Keratinocyte (primary cell): ENCODE measurements at regions not wholly inside any gene's neighbourhood (a gene's known extent, or its start where the extent isn't known, plus 50 kb on each side); places are given as distances from the start of the nearest gene placed in this dataset.

Experiments
- CTCF ChIP-seq, 3 experiments: IDR thresholded peaks in 1 of 3; conservative IDR thresholded peaks in 1 of 3; optimal IDR thresholded peaks in 1 of 3; 2 replicates in 2 of 3; 3 replicates in 1 of 3; pipeline versions ENCODE3 to v1.5.1; 2011; ENCODE audit warnings: low read length in 3 of 3, mild to moderate bottlenecking in 3 of 3, moderate library complexity in 2 of 3, control low read depth in 1 of 3, inconsistent platforms in 1 of 3; ENCODE audit not compliant: insufficient read depth in 2 of 3; ENCODE audit errors: extremely low read depth in 1 of 3
- EZH2 ChIP-seq: IDR thresholded peaks from one replicate; pipeline ENCODE4 v1.6.1; 2012; ENCODE audit warnings: inconsistent platforms, mild to moderate bottlenecking, low read length, moderate library complexity

DNA sequence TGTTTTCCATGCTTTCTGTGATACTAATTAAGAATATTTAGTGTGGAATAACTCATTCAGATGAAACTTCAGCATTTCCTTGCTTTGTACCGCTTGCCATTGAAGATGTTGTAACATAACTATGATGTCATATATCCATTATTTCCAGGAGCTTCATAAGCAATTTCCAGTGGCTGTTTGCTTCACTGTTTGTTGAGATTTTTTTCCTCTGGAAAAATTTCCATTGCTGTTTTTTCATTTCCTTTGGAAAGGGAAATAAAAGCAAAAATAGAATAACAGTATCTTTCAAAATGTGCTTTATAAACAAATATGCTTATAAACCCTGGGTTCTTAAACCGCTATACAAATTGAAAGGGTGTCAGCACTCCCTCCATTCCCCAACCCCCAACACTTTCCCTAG is 319.6 kb upstream of the SEMA6D start:
- no peak for TF ChIP-seq CTCF (optimal IDR thresholded peaks at IDR 0.05 in 1 of 3, IDR thresholded peaks at IDR 0.05 in 1 of 3, conservative IDR thresholded peaks at IDR 0.05 in 1 of 3; ENCODE audit: extremely low read depth in 1 of 3, insufficient read depth in 2 of 3, low read length in 3 of 3)
- TF ChIP-seq EZH2 = no peak
